Thyroid gland (tissue), 4 donors: ENCODE measurements at regions not wholly inside any gene's neighbourhood (a gene's known extent, or its start where the extent isn't known, plus 50 kb on each side); places are given as distances from the start of the nearest gene placed in this dataset.

Source experiments
- DNase-seq, 2 donors: peaks; one replicate each; pipeline ENCODE4 v3.0.0-alpha.2; 2019
- H3K27ac ChIP-seq, 3 donors: fragments of 200-600 bp; sonication (generic); 1 replicate in 2 of 3; 2 replicates in 1 of 3; pipeline ENCODE4 v1.5.1; 2016 to 2019; ENCODE audit warnings: mild to moderate bottlenecking in 1 of 3, moderate library complexity in 1 of 3
- H3K27me3 ChIP-seq: fragments of 200-600 bp; sonication (generic); one replicate; pipeline ENCODE4 v1.5.1; 2019
- H3K36me3 ChIP-seq, 2 donors: fragments of 200-600 bp; sonication (generic); one replicate each; pipeline ENCODE4 v1.5.1; 2016 to 2019
- H3K4me1 ChIP-seq, 2 donors: fragments of 200-600 bp; sonication (generic); one replicate each; pipeline ENCODE4 v1.5.1; 2017 to 2019
- H3K4me3 ChIP-seq, 3 donors: fragments of 200-600 bp; sonication (generic); replicated peaks in 1 of 3; 1 replicate in 2 of 3; 2 replicates in 1 of 3; pipeline ENCODE4 v1.5.1; 2016; ENCODE audit warnings: mild to moderate bottlenecking in 1 of 3
- H3K9me3 ChIP-seq: fragments of 200-600 bp; sonication (generic); one replicate; pipeline ENCODE4 v1.5.1; 2017
- CTCF ChIP-seq, 6 experiments: fragments of 200-600 bp in 3 of 6; fragments of 450-650 bp in 3 of 6; sonication (generic) in 3 of 6; IDR thresholded peaks; one replicate each; pipeline ENCODE4 v1.5.1; 2016 to 2019; ENCODE audit warnings: antibody characterized with exemption in 6 of 6, mild to moderate bottlenecking in 2 of 6, inconsistent platforms in 1 of 6, moderate library complexity in 1 of 6
- POLR2A ChIP-seq, 2 donors: fragments of 450-650 bp; IDR thresholded peaks; one replicate each; pipeline ENCODE4 v1.6.1; 2017; ENCODE audit warnings: antibody characterized with exemption in 2 of 2, mild to moderate bottlenecking in 2 of 2, moderate library complexity in 1 of 2
- WGBS, 2 donors: methylation state at CpG; one replicate each; pipeline ENCODE4 v1.1.5; 2017; 5-methylcytosine and 5-hydroxymethylcytosine counted together
- intact Hi-C: fragments of 100-400 bp; cut with DNase I; formaldehyde crosslinking; loops from one replicate; pipeline ENCODE4 v1.15.1; 2023

GRCh38 chr2:58655152-58655551 lies 414.0 kb upstream of the FANCL start:
- Histone ChIP-seq H3K36me3 (no peaks in the 10 kb centered on the region), H3K27ac (no peak overlapping the region), H3K4me1 (no peaks in the 10 kb centered on the region), H3K9me3 (no peaks in the 10 kb centered on the region), H3K27me3 (no peaks in the 10 kb centered on the region), H3K4me3 (no peak overlapping the region)
- no peak for TF ChIP-seq CTCF (IDR thresholded peaks at IDR 0.05)
- TF ChIP-seq POLR2A (IDR thresholded peaks at IDR 0.05): no peak
- DNase-seq: no peak
- intact Hi-C loops: no loop called here

- whole genome bisulfite sequencing, 2 donors: 68 to 73% methylated on average over 5 of the region's 5 CpGs
- intact Hi-C loops: no loop called here
- no peak for TF ChIP-seq CTCF (IDR thresholded peaks at IDR 0.05)
- no peak for TF ChIP-seq POLR2A (IDR thresholded peaks at IDR 0.05)
- Histone ChIP-seq H3K9me3 (no peaks in the 10 kb centered on the region), H3K4me3 (no peak overlapping the region), H3K4me1 (no peaks in the 10 kb centered on the region), H3K27ac (no peak overlapping the region), H3K27me3 (no peaks in the 10 kb centered on the region), H3K36me3 (no peaks in the 10 kb centered on the region)
- DNase-seq: no peak
These were observed 410.8 kb upstream of the FANCL start for GRCh38 chr2:58651930-58652329.

- DNase-seq: no peak
- intact Hi-C loops: no loop called here
- no peak overlapping the region for H3K27ac ChIP-seq
- no peaks in the 10 kb centered on the region for H3K9me3 ChIP-seq
- WGBS, 2 donors: 94 to 99% methylated on average over 3 of the region's 3 CpGs
- no peaks in the 10 kb centered on the region for H3K4me1 ChIP-seq
- H3K4me3 ChIP-seq: no peak overlapping the region
- TF ChIP-seq CTCF (IDR thresholded peaks at IDR 0.05): no peak
- no peak for TF ChIP-seq POLR2A (IDR thresholded peaks at IDR 0.05)
- no peaks in the 10 kb centered on the region for H3K36me3 ChIP-seq
- H3K27me3 ChIP-seq: no peaks in the 10 kb centered on the region
These were observed 409.7 kb upstream of the FANCL start for GRCh38 chr2:58650781-58651180.

- Histone ChIP-seq H3K27me3 (no peaks in the 10 kb centered on the region), H3K36me3 (no peaks in the 10 kb centered on the region), H3K4me1 (no peaks in the 10 kb centered on the region), H3K9me3 (no peaks in the 10 kb centered on the region), H3K27ac (no peak overlapping the region), H3K4me3 (no peak overlapping the region)
- WGBS, 2 donors: 77 to 80% methylated on average over 2 of the region's 2 CpGs
- no peak for DNase-seq
- no peak for TF ChIP-seq POLR2A (IDR thresholded peaks at IDR 0.05)
- TF ChIP-seq CTCF (IDR thresholded peaks at IDR 0.05): no peak
- intact Hi-C loops: no loop called here
These were observed 408.6 kb upstream of the FANCL start for GRCh38 chr2:58649756-58650155.

GRCh38 chr2:58645017-58645416 lies 403.9 kb upstream of the FANCL start:
- no peak for DNase-seq
- WGBS, 2 donors: 62 to 69% methylated on average over 4 of the region's 4 CpGs
- Histone ChIP-seq H3K36me3 (no peaks in the 10 kb centered on the region), H3K27ac (no peak overlapping the region), H3K4me1 (no peaks in the 10 kb centered on the region), H3K27me3 (no peaks in the 10 kb centered on the region), H3K4me3 (no peak overlapping the region), H3K9me3 (no peaks in the 10 kb centered on the region)
- intact Hi-C loops: no loop called here
- TF ChIP-seq CTCF (IDR thresholded peaks at IDR 0.05) (no peak), POLR2A (IDR thresholded peaks at IDR 0.05) (no peak)
